NAMALWA (cell line): ENCODE measurements at regions not wholly inside any gene's neighbourhood (a gene's known extent, or its start where the extent isn't known, plus 50 kb on each side); places are given as distances from the start of the nearest gene placed in this dataset.
"Not testable (repeated sequence)": the region's sequence is repeated elsewhere in the genome, so short reads cannot be mapped to it uniquely, and the experiment has no call there.

Experiments
- DNase-seq: peaks from one replicate; pipeline ENCODE4 v3.0.0-alpha.2; 2015; ENCODE audit warnings: low spot score

- no peak for DNase-seq
Measured at GRCh38 chr10:4437791-4438190, 388.2 kb upstream of the AKR1E2 start.

- DNase-seq = no peak
Measured at GRCh38 chr10:4437061-4437460, 388.9 kb upstream of the AKR1E2 start.

- DNase-seq = no peak
Measured at GRCh38 chr10:4436103-4436502, 389.9 kb upstream of the AKR1E2 start.

GRCh38 chr10:4434516-4435071, 391.4 kb upstream of the AKR1E2 start:
- DNase-seq = no peak

GRCh38 chr10:4434105-4434504, 391.9 kb upstream of the AKR1E2 start:
- no peak for DNase-seq

GRCh38 chr10:4431114-4431863, 394.7 kb upstream of the AKR1E2 start:
- no peak for DNase-seq

GRCh38 chr10:4429571-4429970, 396.4 kb upstream of the AKR1E2 start:
- DNase-seq = no peak

- DNase-seq = no peak
Measured at GRCh38 chr10:4427532-4427931, 398.5 kb upstream of the AKR1E2 start.

- DNase-seq = no peak
Measured at GRCh38 chr10:4426866-4427265, 399.1 kb upstream of the AKR1E2 start.

- DNase-seq = no peak
Measured at GRCh38 chr10:4409319-4409718, 416.7 kb upstream of the AKR1E2 start.

GRCh38 chr10:4407783-4408182, 418.2 kb upstream of the AKR1E2 start:
- DNase-seq = peak; percentile 35

GRCh38 chr10:4405828-4406227, 420.2 kb upstream of the AKR1E2 start:
- no peak for DNase-seq

GRCh38 chr10:4403638-4404252, 422.3 kb upstream of the AKR1E2 start:
- DNase-seq = no peak

- not testable (repeated sequence) for DNase-seq
Measured at GRCh38 chr10:4401080-4401479, 424.9 kb upstream of the AKR1E2 start.

- no peak for DNase-seq
Measured at GRCh38 chr10:4399556-4399955, 426.5 kb upstream of the AKR1E2 start.

- no peak for DNase-seq
Measured at GRCh38 chr10:4398602-4399001, 427.4 kb upstream of the AKR1E2 start.

GRCh38 chr10:4397337-4397736, 428.7 kb upstream of the AKR1E2 start:
- DNase-seq = no peak

- no peak for DNase-seq
Measured at GRCh38 chr10:4396401-4397283, 429.4 kb upstream of the AKR1E2 start.

- no peak for DNase-seq
Measured at GRCh38 chr10:4395731-4396130, 430.3 kb upstream of the AKR1E2 start.

- not testable (repeated sequence) for DNase-seq
Measured at GRCh38 chr10:4394455-4394854, 431.6 kb upstream of the AKR1E2 start.

- no peak for DNase-seq
Measured at GRCh38 chr10:4391683-4392082, 434.3 kb upstream of the AKR1E2 start.

- no peak for DNase-seq
Measured at GRCh38 chr10:4390219-4390618, 435.8 kb upstream of the AKR1E2 start.
